ENCODE measurements at regions not wholly inside any gene's neighbourhood (a gene's known extent, or its start where the extent isn't known, plus 50 kb on each side); places are given as distances from the start of the nearest gene placed in this dataset.
"Not testable (repeated sequence)": the region's sequence is repeated elsewhere in the genome, so short reads cannot be mapped to it uniquely, and the experiment has no call there.

DNA sequence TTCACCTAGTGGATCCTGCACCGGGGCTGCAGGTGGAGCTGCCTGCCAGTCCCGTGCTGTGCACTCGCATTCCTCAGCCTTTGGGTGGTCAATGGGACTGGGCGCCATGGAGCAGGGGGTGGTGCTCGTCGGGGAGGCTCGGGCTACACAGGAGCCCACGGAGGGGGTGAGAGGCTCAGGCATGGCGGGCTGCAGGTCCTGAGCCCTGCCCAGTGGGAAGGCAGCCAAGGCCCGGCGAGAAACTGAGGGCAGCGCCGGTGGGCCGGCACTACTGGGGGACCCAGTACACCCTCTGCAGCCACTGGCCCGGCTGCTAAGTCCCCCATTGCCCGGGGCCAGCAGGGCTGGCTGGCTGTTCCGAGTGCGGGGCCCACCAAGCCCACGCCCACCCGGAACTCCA, 401.0 kb upstream of the CDH9 start:
- TF ChIP-seq, protein P1, sequence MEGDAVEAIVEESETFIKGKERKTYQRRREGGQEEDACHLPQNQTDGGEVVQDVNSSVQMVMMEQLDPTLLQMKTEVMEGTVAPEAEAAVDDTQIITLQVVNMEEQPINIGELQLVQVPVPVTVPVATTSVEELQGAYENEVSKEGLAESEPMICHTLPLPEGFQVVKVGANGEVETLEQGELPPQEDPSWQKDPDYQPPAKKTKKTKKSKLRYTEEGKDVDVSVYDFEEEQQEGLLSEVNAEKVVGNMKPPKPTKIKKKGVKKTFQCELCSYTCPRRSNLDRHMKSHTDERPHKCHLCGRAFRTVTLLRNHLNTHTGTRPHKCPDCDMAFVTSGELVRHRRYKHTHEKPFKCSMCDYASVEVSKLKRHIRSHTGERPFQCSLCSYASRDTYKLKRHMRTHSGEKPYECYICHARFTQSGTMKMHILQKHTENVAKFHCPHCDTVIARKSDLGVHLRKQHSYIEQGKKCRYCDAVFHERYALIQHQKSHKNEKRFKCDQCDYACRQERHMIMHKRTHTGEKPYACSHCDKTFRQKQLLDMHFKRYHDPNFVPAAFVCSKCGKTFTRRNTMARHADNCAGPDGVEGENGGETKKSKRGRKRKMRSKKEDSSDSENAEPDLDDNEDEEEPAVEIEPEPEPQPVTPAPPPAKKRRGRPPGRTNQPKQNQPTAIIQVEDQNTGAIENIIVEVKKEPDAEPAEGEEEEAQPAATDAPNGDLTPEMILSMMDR (IDR thresholded peaks at IDR 0.05; ENCODE audit: control extremely low read depth in 1 of 3, insufficient read depth in 1 of 3, low read depth in 1 of 3, low read length in 3 of 3) = not testable (repeated sequence)
- TF ChIP-seq FOSL1 (IDR thresholded peaks at IDR 0.05; ENCODE audit: insufficient read depth, low read depth, low read length); CHD1 (IDR thresholded peaks at IDR 0.05; ENCODE audit: low read depth, low read length); ASH2L (IDR thresholded peaks at IDR 0.05; ENCODE audit: low read length); EGR1 (IDR thresholded peaks at IDR 0.05; ENCODE audit: borderline replicate concordance, low read depth, low read length): not testable (repeated sequence)
- TF ChIP-seq, protein P2, sequence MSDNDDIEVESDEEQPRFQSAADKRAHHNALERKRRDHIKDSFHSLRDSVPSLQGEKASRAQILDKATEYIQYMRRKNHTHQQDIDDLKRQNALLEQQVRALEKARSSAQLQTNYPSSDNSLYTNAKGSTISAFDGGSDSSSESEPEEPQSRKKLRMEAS (IDR thresholded peaks at IDR 0.05) = not testable (repeated sequence)

All from H1 (cell line).